Neural cell (in vitro differentiated cells): ENCODE measurements at regions not wholly inside any gene's neighbourhood (a gene's known extent, or its start where the extent isn't known, plus 50 kb on each side); places are given as distances from the start of the nearest gene placed in this dataset.
"Not testable (repeated sequence)": the region's sequence is repeated elsewhere in the genome, so short reads cannot be mapped to it uniquely, and the experiment has no call there.

Experiments used
- H2AFZ ChIP-seq: fragments of 200-600, 300-800 bp; sonication (generic), shearing (Covaris generic); 2 replicates; pipeline ENCODE4 v1.6.0; 2014; ENCODE audit warnings: low read depth, mild to moderate bottlenecking, antibody characterized with exemption, low read length, moderate library complexity
- H3F3A ChIP-seq: fragments of 200-600 bp; shearing (Covaris generic); 2 replicates; pipeline ENCODE4 v1.6.1; 2016; ENCODE audit warnings: mild to moderate bottlenecking, moderate library complexity, mixed read lengths, antibody characterized with exemption, low read length; ENCODE audit not compliant: insufficient read depth, poor library complexity, severe bottlenecking
- H3K27ac ChIP-seq: fragments of 200-600, 300-800 bp; sonication (generic), shearing (Covaris generic); 2 replicates; pipeline ENCODE4 v1.5.1; 2014; ENCODE audit warnings: mild to moderate bottlenecking, low read length, moderate library complexity
- H3K27me3 ChIP-seq: fragments of 300-800, 200-600 bp; sonication (generic), shearing (Covaris generic); 2 replicates; pipeline ENCODE4 v1.6.0; 2014; ENCODE audit warnings: mild to moderate bottlenecking, low read depth, low read length, moderate library complexity; ENCODE audit not compliant: insufficient read depth
- H3K36me3 ChIP-seq: fragments of 300-800, 200-600 bp; sonication (generic), shearing (Covaris generic); 2 replicates; pipeline ENCODE4 v1.5.1; 2014; ENCODE audit warnings: mild to moderate bottlenecking, antibody characterized with exemption, low read length, moderate library complexity; ENCODE audit not compliant: insufficient read depth
- H3K4me2 ChIP-seq: fragments of 300-800, 200-600 bp; sonication (generic), shearing (Covaris generic); 2 replicates; pipeline ENCODE4 v1.6.0; 2014; ENCODE audit warnings: mild to moderate bottlenecking, low read length
- H3K4me3 ChIP-seq: fragments of 300-800, 200-600 bp; sonication (generic), shearing (Covaris generic); 2 replicates; pipeline ENCODE4 v1.5.1; 2014; ENCODE audit warnings: mild to moderate bottlenecking, low read length, moderate library complexity
- H3K79me2 ChIP-seq: fragments of 200-600 bp; shearing (Covaris generic); replicated peaks from 2 replicates; pipeline ENCODE4 v1.6.0; 2014; ENCODE audit warnings: mild to moderate bottlenecking, low read length, moderate library complexity; ENCODE audit not compliant: insufficient read depth
- H3K9ac ChIP-seq: fragments of 300-800, 200-600 bp; sonication (generic), shearing (Covaris generic); 2 replicates; pipeline ENCODE4 v1.6.1; 2016; ENCODE audit warnings: mild to moderate bottlenecking, low read length, mixed read lengths
- H3K9me2 ChIP-seq: fragments of 200-600 bp; shearing (Covaris generic); 2 replicates; pipeline ENCODE4 v1.6.1; 2016; ENCODE audit warnings: mild to moderate bottlenecking, low read length, mixed read lengths; ENCODE audit not compliant: insufficient read depth
- H3K9me3 ChIP-seq: fragments of 200-600, 300-800 bp; sonication (generic), shearing (Covaris generic); 2 replicates; pipeline ENCODE4 v1.6.1; 2016; ENCODE audit warnings: mild to moderate bottlenecking, mixed run types, low read length, moderate library complexity, mixed read lengths
- H4K20me1 ChIP-seq: fragments of 200-600 bp; shearing (Covaris generic); 2 replicates; pipeline ENCODE4 v1.6.1; 2016; ENCODE audit warnings: mild to moderate bottlenecking, mixed run types; ENCODE audit not compliant: insufficient read depth
- CTCF ChIP-seq: fragments of 450-650 bp; IDR thresholded peaks from 2 replicates; pipeline ENCODE4 v1.5.1; 2014; ENCODE audit warnings: antibody characterized with exemption, mild to moderate bottlenecking, moderate library complexity; ENCODE audit not compliant: poor library complexity, severe bottlenecking
- EP300 ChIP-seq: fragments of 450-650 bp; conservative IDR thresholded peaks from 2 replicates; pipeline ENCODE4 v1.6.1; 2014; ENCODE audit warnings: antibody characterized with exemption, mild to moderate bottlenecking, moderate library complexity; ENCODE audit not compliant: poor library complexity, severe bottlenecking
- EZH2 ChIP-seq: fragments of 200-600, 300-800 bp; shearing (Covaris generic), sonication (generic); IDR thresholded peaks from 2 replicates; pipeline ENCODE4 v1.6.1; 2014; ENCODE audit warnings: antibody characterized with exemption, low read length, borderline replicate concordance, mild to moderate bottlenecking; ENCODE audit not compliant: insufficient read depth, poor library complexity, severe bottlenecking
- MXI1 ChIP-seq: fragments of 450-650 bp; conservative IDR thresholded peaks from 2 replicates; pipeline ENCODE4 v1.6.1; 2014; ENCODE audit warnings: antibody characterized with exemption, mild to moderate bottlenecking; ENCODE audit not compliant: poor library complexity, severe bottlenecking
- POLR2AphosphoS5 ChIP-seq: IDR thresholded peaks from 2 replicates; pipeline ENCODE4 v1.6.1; 2012
- RAD21 ChIP-seq: fragments of 450-650 bp; conservative IDR thresholded peaks from 2 replicates; pipeline ENCODE4 v1.6.1; 2014; ENCODE audit warnings: antibody characterized with exemption, mild to moderate bottlenecking, moderate library complexity
- REST ChIP-seq: IDR thresholded peaks from 2 replicates; pipeline ENCODE4 v1.6.1; 2012; ENCODE audit warnings: borderline replicate concordance
- SMC3 ChIP-seq: fragments of 450-650 bp; conservative IDR thresholded peaks from 2 replicates; pipeline ENCODE4 v1.6.1; 2014; ENCODE audit warnings: antibody characterized with exemption, mild to moderate bottlenecking, moderate library complexity; ENCODE audit not compliant: poor library complexity
- TAF1 ChIP-seq: IDR thresholded peaks from 2 replicates; pipeline ENCODE4 v1.6.1; 2012; ENCODE audit warnings: low read depth

GRCh38 chr1:149841597-149842238 lies 57.6 kb upstream of the BOLA1 start:
- H2AFZ ChIP-seq, H3K9me2 ChIP-seq, H3F3A ChIP-seq, H3K27ac ChIP-seq, H3K4me3 ChIP-seq, H3K9me3 ChIP-seq, H3K4me2 ChIP-seq, H3K9ac ChIP-seq, H3K36me3 ChIP-seq, H3K27me3 ChIP-seq, H4K20me1 ChIP-seq: not testable (repeated sequence)
- peaks cover 33% of the 10 kb centered on the region for H3K79me2 ChIP-seq

GRCh38 chr1:149842458-149843064 lies 56.8 kb upstream of the BOLA1 start:
- H3K9me3 ChIP-seq, H3K4me2 ChIP-seq, H4K20me1 ChIP-seq, H3F3A ChIP-seq, H3K36me3 ChIP-seq, H3K27ac ChIP-seq, H3K27me3 ChIP-seq, H3K9ac ChIP-seq, H2AFZ ChIP-seq, H3K4me3 ChIP-seq, H3K9me2 ChIP-seq: not testable (repeated sequence)
- H3K79me2 ChIP-seq: peaks cover 41% of the 10 kb centered on the region

- no peaks in the 10 kb centered on the region for H4K20me1 ChIP-seq
- no peaks in the 10 kb centered on the region for H3K27me3 ChIP-seq
- peak overlapping the region; percentile 78 for H3K4me2 ChIP-seq
- H3F3A ChIP-seq: no peaks in the 10 kb centered on the region
- H3K9me3 ChIP-seq: no peaks in the 10 kb centered on the region
- no peak for TF ChIP-seq SMC3
- TF ChIP-seq RAD21: no peak
- TF ChIP-seq REST: no peak
- TF ChIP-seq EP300: no peak
- no peak for TF ChIP-seq EZH2
- no peak for TF ChIP-seq MXI1
- no peak for TF ChIP-seq POLR2AphosphoS5
- no peak for TF ChIP-seq CTCF
- TF ChIP-seq TAF1: no peak
- H3K36me3 ChIP-seq: no peaks in the 10 kb centered on the region
- H3K79me2 ChIP-seq: peaks cover 51% of the 10 kb centered on the region
- H3K27ac ChIP-seq: peak overlapping the region; percentile 74
- peak overlapping the region; percentile 69 for H3K9ac ChIP-seq
- peak overlapping the region; percentile 74 for H3K4me3 ChIP-seq
- H2AFZ ChIP-seq: no peak overlapping the region
- H3K9me2 ChIP-seq: no peaks in the 10 kb centered on the region
These were observed 55.8 kb upstream of the BOLA1 start for GRCh38 chr1:149843431-149844041.
